Endometrium (tissue), 2 donors: ENCODE measurements at regions not wholly inside any gene's neighbourhood (a gene's known extent, or its start where the extent isn't known, plus 50 kb on each side); places are given as distances from the start of the nearest gene placed in this dataset.

Experiments used
- FAIRE-seq: peaks from 2 replicates; lab custom pipeline; 2012; peaks lifted over from hg19 to GRCh38; lab: Jason Lieb, UNC
- donor health status: control.
- donor health status: control.

DNA sequence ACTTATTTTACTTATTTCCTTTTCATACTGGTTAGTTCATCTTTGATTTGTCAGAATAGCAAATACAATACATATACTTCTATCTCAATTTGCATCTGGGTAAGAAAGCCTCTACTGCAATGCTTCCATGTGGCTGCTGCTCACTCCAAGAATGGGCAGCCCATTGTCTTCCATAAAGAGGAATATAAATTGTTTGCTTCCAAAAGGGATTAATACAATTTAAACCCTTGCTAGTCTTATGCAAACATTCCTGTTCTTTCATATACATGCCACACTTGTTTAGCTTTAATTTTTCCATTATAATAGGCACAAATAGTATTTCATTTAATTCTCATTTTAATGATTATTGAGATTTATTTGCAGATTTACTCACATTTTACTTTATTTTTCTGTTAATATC is 555.4 kb upstream of the POM121L12 start:
- no peak for FAIRE-seq

DNA sequence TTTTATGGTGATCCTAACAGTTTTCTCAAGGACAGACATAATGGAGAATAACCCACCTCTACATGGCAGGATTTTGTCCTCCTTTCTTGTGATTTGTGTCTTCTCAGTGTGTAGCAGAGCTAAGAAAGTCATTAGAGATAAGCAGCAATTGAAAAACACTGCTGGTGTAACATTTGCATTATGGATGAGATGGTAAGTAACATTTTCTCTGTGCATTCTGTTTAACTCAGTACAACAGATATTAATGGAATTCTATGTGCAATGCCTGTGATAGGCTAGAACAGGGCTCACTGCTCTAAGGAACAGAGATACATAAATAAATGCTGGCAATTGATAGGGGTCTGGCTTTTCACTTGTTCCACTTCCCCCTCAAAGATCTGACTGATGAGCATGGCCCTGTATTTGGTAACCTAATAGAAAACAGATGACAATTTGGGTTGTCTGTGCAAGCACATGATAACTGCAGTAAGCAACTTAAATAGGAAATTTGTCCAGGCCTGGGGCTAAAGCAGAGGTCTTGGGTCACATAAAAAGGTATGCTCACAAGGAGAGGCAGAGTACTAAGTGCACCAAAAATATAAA is 560.3 kb upstream of the POM121L12 start:
- FAIRE-seq: no peak

DNA sequence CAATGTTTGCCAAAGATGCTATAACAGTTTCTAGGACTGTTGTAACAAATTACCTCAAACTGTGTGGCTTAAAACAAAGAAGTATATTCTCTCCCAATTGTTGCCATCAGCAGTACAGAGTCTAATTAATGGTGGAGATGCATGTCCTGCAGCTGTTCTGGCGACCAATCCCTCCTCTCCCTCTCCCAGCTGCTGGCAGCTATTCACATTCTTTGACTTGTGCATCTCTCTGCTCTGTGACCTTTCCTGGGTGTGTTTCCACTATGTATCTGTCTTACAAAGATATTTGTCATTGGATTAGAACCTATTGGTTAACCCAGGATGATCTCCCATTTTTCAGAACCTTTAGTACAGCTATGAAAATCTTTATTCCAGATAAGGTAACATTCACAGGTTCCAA is 561.7 kb upstream of the POM121L12 start:
- no peak for FAIRE-seq

DNA sequence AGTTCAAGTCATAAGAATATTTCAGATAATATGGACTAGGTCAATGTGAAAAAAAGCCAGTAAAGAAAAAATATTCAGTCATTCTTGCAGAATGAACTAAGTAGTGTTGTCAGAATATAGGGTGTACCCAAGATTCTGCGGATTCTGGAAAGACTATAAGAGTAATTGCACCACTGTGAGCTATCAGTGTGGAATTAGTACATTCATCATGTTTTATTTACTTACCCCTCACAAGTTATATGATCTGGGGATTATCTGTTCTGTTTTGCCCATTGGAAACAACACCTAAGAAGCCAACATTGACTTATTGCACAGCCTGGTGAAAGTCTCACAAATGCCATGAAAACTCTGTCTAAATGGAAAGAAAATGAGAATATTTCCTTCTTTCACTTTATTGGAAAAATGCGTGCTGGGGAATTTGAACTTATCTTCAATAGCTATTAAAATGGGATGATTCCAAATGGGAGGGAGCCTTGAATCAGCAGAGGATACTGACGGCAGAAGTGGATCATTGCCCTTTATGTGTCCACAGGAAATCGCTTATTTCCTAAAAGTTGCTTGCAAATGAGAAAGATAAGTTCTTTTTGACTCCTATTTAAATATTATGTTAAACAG is 563.3 kb upstream of the POM121L12 start:
- no peak for FAIRE-seq

DNA sequence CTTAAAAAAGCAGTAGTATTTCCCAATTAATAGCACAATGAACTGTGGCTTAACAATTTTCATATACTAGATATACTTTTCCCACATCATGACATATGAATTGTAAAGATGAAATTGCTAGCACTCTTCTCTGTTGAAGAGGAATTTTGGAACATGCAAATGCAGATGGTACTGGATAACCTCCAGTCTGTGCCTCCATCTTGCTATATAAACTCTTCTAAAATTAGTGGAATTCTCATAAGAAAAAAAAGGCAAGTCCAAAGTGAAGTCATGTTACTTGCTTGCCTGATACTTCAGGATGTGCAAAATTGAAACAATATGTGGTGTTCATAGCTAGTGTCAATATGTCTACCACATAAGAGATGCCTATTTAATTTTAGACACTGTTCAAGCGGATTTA is 570.2 kb upstream of the POM121L12 start:
- FAIRE-seq: no peak

DNA sequence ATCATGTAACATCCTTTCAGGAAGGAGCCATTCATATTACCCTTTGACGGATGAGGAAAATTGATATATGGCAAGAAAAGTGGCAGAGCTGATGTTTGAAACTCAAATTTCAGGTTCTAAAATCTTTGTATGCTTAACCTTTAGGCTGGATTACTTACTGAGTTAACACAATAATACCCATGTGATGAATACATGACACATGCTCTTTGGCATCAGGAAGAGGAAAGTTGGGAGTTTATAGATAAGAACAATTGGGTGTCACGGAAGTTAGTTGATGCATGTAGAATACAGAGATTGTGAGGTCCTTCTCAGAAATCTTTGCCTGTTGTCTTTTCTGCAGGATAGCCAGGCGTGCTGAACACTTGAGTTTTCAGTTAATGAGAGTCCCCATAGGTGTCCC is 572.1 kb upstream of the POM121L12 start:
- no peak for FAIRE-seq

DNA sequence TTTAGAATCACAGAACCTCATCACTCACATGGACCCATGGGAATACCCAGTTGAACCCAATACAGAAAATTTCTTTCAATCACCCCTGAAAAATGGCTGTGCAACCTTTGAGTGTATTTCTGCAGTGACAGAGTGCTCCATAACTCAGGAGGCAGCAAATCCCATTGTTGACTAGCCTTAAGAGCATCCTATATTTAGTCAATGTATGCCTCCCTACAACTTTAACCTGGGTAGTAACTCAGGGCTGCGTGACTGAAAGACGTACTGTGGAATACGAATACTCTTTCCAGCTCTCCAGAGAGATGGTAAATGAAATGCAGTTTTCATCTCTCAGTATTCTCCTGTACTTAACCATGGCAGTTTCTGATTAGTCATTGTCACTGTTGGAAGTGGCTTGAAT is 573.0 kb upstream of the POM121L12 start:
- FAIRE-seq: no peak

DNA sequence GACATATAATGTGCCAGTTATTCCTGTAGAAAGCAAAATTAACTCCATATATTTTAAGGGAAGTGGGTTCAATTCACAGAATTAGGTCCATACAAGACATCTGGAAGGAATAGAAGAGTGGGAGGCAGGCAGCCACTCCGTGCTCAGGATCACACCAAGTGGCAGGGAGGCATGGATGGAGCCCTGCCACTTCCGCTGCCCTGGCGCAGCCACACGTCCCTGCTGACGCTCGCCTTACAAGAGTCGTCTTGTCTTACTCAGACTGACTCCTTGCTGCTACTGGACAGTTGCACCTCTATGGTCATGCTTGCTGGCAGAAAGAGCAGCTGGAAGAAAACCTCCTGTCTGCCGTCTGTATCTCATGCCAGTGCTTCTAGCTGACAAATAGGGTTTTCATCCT is 579.9 kb upstream of the POM121L12 start:
- no peak for FAIRE-seq

DNA sequence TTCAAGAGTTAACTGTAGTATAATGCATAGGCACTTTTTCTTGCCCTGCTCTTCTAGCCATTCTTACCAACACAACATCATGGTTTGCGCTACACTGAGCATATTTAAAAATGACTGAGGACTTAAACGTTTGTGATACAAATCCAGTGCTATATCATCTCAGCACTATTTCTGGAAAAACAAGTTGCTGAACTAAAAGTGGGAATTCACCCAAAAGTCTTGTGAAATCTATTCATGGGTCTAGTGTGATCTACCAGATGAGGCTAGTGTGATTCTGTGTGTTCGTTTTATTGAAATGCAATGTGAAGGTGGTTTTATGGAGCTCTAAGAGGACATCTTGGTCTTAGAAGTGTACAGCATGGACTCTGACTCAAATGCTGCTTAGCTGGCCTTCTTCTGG is 584.6 kb upstream of the POM121L12 start:
- FAIRE-seq: no peak

DNA sequence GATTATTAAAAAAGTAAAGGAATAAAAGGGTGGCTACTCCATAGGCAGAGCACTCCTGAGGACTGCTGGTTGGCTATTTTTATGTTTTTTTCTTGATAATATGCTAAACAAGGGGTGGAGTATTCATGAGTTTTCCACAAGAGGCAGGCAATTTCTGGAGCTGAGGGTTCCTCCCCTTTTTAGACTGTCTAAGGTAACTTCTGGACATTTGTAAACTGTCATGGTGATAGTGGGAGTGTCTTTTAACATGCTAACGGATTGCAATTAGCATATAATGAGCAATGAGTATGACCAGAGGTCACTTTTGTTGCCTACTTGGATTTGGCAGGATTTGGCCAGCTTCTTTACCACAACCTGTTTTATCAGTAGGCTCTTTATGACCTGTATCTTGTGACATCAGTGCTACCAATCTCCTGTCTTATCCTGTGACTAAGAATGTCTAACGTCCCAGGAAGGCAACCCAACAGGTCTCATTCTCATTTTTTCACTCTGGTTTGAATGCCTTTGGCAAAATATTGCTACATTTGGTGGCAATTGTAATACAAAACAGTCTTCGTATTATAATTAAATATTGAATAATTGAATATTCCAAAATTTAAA is 587.8 kb upstream of the POM121L12 start:
- no peak for FAIRE-seq

DNA sequence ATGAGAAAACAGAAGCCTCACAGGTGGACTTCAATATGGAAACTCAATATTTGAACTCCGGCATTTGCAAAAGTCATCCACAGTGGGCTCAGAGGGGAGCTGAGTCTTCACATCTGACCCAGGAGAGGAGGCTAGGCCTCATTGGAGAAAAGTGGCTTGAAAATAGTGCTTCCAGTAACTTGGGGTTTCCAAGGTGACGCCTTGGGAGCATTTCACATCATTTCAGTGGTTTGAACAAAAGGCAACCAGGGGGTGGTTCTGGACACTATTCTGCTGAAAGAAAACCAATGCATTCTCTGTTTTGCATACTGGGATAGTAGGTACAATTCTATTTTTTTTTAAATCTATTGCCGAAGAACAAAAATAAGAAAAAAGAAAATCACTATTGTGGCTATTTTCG is 599.2 kb upstream of the POM121L12 start:
- no peak for FAIRE-seq

DNA sequence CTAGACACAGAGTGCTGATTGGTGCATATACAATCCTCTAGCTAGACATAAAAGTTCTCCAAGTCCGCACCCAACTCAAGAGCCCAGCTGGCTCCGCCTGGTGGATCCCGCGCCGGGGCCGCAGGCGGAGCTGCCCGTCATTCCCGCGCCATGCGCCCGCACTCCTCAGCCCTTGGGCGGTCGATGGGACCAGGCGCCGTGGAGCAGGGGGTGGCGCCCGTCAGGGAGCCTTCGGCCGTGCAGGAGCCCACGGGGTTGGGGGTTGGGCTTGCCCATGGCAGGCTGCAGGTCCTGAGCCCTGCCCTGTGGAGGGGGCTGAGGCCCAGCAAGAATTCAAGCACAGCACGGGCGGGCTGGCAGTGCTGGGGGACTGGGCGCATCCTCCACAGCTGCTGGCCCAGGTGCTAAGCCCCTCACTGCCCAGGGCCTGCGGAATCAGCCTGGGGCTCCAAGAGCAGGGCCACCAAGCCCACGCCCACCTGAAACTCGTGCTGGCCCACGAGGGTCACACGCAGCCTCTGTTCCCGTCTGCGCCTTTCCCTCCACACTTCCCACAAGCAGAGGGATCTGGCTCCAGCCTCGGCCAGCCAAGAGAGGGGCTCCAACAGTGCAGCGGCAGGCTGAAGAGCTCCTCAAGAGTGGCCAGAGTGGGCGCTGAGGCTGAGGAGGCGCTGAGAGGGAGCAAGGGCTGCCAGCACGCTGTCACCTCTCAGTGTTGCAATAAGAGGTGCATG is 604.2 kb upstream of the POM121L12 start:
- FAIRE-seq: no peak

DNA sequence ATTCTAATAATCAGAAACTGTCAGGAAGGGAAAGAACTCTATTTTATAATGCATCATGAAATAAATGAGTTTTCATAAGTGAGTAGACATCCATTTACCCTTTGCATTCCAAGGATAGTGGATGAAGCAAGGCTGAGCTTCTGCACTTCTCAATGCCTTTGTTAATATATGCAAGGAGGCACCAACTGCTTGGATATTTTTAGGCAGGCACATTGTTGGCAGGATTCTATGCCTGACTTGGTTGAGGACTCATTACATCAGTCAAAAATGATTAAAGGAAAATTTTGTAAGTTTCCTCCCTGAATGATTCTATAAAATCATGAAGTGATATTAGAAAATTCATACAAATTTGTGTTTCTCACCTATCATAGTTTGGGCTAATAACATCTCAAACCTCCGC is 612.2 kb upstream of the POM121L12 start:
- no peak for FAIRE-seq

DNA sequence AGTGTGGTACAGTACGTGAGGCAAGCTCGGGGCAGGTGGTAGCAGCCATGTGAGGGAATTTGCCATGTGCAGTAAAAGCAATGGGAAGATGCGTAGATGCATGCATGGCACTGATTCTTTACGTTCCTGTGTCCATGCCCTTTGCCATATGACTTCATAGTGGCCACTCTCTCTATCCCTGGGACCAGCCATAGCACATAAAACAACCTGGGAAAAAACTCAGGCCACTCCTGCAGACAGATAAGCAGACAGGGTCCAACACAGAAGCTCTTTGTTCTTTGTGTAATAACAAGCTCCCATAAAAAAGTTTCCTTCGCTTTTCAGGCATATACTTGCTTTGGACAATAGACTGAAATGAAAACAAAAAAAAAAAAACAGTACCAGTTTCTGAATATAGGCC is 622.4 kb upstream of the POM121L12 start:
- no peak for FAIRE-seq

DNA sequence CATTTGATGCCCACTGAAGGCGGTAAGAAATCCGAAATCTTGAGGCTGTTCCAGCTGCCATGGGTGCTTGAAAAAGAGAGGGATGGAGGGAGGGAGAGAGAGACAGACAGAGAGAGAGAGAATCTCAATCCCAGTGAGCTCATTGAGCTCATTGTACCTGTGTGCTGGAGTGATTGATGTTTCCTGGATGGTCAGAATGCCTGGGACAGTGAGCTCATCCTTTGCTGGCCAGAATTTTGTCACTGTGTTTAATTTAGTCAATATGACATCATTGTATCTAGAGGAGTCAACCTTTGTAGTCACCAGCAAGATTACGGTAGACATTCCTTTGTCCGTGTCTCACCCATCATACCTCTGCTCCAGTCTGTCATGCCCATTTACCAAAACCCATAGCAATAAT is 625.4 kb upstream of the POM121L12 start:
- no peak for FAIRE-seq

DNA sequence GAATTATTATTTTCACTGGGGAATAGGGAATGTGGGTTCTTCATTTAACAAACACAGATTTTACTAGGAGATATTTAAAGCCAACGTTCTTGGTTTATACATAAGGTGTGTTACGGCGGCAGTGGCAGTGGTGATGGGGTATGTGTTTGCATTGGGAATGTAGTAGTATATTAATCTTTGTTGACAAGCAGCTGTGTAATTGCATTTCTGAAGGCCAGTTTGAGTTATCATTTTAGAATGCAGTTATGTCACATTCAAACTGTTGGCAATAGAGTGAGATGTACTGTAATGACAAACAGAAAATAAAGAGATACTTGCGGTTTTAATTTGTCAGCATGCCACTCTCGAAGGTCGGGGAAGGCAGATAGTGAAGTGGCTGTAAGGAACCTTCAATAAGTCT is 628.6 kb upstream of the POM121L12 start:
- no peak for FAIRE-seq

DNA sequence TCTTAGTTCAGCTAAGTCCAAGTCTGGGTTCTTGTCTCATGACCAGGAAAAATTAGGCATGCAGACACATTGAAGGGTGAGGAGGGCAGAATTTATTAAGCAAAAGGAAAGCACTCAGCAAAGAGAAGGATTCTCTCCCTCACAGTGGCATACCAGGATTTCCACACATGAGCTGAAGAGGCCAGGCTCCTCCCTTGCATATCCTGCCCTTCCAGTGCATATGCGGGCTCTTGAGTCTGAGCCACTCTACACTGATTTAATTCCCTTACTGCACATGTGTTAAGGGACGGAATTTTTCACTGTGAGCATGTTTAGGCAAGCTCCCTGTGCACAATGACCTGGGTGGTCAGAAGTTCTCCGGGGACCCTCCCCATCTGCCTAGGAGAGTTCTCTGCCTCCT is 652.7 kb upstream of the POM121L12 start:
- FAIRE-seq: no peak

DNA sequence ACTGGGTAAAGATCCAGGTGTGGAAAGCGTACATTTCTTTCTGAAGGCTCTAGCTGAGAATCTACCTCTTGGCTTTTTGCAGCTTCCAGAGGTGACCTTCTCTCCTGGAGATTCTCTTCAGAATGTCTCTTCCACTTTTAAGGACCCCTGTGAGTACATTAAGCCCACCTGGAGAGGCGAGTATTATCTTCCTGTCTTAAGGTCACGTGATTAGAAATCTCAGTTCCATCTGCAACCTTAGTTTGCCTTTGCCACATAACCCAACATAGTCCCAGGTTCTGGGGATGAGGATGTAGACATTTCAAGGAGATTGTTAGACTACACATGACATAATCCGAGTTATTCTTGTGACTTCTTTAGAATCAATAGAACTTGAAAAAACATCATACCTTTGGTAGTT is 665.5 kb upstream of the POM121L12 start:
- no peak for FAIRE-seq

DNA sequence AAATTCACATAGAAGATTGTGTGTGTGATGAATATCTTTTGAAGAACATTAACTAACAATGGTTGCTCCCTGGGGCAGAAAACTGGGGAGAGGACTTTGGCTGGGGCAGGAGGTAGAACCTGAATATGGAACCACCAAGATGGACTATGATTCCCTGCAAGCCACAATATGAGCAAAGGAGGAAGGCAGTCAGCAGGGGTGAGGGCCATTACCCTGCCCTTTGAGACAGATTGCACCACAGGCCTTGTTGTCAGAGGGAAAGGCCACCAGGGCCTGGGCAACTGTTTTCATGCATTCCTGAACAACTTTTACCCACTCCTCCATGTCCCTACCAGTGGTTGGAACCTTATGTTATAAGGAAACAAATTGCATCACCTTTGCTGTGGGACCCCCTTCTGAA is 670.1 kb upstream of the POM121L12 start:
- no peak for FAIRE-seq

DNA sequence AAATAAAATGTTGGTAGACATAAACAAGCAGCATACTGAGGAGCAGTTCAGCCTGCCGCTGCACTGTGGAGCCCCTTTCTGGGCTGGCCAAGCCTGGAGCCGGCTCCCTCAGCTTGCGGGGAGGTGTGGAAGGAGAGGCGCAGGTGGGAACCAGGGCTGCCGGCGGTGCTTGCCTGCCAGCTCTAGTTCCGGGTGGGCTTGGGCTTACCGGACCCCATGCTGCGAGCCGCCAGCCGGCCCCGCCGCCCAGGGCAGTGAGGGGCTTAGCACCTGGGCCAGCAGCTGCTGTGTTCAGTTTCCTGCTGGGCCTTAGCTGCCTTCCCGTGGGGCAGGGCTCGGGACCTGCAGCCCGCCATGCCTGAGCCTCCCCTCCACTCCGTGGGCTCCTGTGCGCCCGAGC is 672.9 kb upstream of the POM121L12 start:
- FAIRE-seq: no peak

DNA sequence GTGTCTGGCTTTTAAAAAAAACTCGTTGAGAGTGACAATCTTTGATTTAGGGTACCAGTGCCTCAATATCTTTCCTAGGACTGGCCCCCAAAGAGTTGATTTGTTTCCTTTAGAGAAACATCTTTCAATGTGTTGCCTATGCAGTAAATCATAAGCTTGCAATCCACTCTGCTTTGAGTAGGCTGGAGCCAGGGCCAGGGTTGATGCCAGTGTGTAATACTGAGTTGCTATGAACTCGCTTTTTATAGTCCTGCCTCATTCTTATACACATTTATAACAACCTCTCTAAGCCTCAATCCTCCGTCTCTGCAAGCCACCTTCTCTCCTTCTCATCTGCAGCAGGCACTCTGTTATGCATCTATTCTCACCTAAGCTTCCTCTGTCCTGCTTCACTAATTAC is 674.9 kb upstream of the POM121L12 start:
- no peak for FAIRE-seq

DNA sequence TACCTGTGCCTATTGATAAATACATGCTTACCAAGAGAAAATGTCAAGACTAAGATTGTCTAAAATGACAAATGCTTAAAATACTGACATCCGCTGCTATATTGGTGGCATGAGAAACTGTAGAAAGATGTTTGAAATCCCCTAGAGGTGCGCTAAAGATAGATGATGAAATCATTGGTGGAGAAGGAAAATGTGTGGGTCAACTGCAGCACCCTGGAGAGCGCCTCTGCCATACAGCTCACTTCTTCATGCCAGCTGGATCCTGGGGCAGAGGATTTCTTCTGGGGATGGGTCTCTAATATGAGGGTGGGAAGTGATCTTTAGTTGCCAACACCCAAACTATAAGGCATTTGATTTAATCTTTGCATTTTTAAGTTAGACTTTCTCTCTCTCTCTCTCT is 680.4 kb upstream of the POM121L12 start:
- no peak for FAIRE-seq
